ENCODE measurements at regions not wholly inside any gene's neighbourhood (a gene's known extent, or its start where the extent isn't known, plus 50 kb on each side); places are given as distances from the start of the nearest gene placed in this dataset.
"Not testable (repeated sequence)": the region's sequence is repeated elsewhere in the genome, so short reads cannot be mapped to it uniquely, and the experiment has no call there.

- Histone ChIP-seq H3K27me3 (no peaks in the 10 kb centered on the region), H3K4me1 (ENCODE audit: insufficient read depth) (no peaks in the 10 kb centered on the region), H3K36me3 (no peaks in the 10 kb centered on the region), H3K4me3 (no peak overlapping the region), H3K27ac (no peak overlapping the region), H3K9me3 (no peaks in the 10 kb centered on the region)
- DNase-seq: no peak
- intact Hi-C loops (cut with DNase I): no loop called here
- TF ChIP-seq CTCF (IDR thresholded peaks at IDR 0.05) (no peak), POLR2A (IDR thresholded peaks at IDR 0.05) (no peak), EP300 (IDR thresholded peaks at IDR 0.05) (no peak)
- 53 to 64% (median 55%) methylated on average over 3 of the region's 3 CpGs for WGBS, 3 donors
Measured at GRCh38 chr1:96220651-96221050, 500.9 kb upstream of the PTBP2 start.

DNA sequence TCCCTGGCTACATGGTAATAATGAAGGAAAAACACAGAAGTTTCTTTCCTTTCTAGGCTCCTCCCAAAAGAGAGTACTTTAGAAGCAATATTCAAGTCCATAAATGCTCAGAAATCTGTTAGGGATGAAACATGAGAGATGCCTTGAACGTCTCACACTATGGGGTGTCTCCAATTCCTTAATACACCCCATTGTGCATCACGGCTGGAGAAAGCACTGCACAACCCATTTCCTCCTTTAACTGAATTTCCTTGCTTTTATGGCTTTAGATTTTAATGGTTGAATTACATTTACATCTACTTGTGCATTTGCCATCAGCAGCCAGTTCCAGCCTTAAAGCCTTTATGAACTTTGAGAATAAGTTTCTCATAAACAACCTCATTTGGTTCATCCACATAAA lies 498.9 kb upstream of the PTBP2 start:
- 79 to 93% (median 84%) methylated on average over 2 of the region's 2 CpGs for WGBS, 3 donors
- H3K27me3 ChIP-seq: no peaks in the 10 kb centered on the region

GRCh38 chr1:96224229-96224628 lies 497.4 kb upstream of the PTBP2 start:
- H3K9me3 ChIP-seq; intact Hi-C loops (cut with DNase I); H3K36me3 ChIP-seq; H3K4me1 ChIP-seq (ENCODE audit: insufficient read depth); H3K27ac ChIP-seq; H3K27me3 ChIP-seq; H3K4me3 ChIP-seq; DNase-seq: not testable (repeated sequence)
- WGBS, 3 donors: 90 to 95% (median 92%) methylated on average over 19 to 20 of the region's 20 CpGs

More for the DNA sequence above, 498.9 kb upstream of the PTBP2 start:
- intact Hi-C loops (cut with DNase I): no loop called here
- no peaks in the 10 kb centered on the region for H3K4me1 ChIP-seq (ENCODE audit: insufficient read depth)
- no peaks in the 10 kb centered on the region for H3K9me3 ChIP-seq
- no peak for TF ChIP-seq EP300 (IDR thresholded peaks at IDR 0.05)
- TF ChIP-seq CTCF (IDR thresholded peaks at IDR 0.05): no peak
- TF ChIP-seq POLR2A (IDR thresholded peaks at IDR 0.05): no peak
- no peak overlapping the region for H3K4me3 ChIP-seq
- H3K27ac ChIP-seq: no peak overlapping the region
- DNase-seq: no peak
- H3K36me3 ChIP-seq: no peaks in the 10 kb centered on the region

DNA sequence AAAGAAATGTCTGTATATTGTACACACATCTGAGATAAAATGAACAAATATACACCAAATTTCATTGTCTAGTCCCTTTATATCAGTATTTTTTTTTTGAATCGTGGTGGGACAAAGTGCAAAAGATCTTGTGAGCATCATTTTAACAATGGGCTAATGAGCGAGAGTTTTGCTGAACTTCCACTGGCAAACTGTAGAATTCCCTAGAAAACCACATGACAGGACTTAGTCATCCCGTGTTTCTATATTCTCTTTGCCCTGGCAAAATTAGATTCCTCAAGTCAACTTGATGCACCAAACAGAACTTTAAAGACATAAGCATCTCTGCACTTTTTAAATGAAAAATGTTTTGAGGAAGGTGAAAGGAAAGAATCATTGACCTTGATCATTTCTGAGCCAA lies 488.2 kb upstream of the PTBP2 start:
- Histone ChIP-seq H3K27me3 (no peaks in the 10 kb centered on the region), H3K4me3 (no peak overlapping the region), H3K27ac (no peak overlapping the region), H3K4me1 (ENCODE audit: insufficient read depth) (no peaks in the 10 kb centered on the region), H3K36me3 (no peaks in the 10 kb centered on the region), H3K9me3 (no peaks in the 10 kb centered on the region)
- intact Hi-C loops (cut with DNase I): no loop called here
- WGBS, 3 donors: 78 to 82% (median 82%) methylated on average over 3 of the region's 3 CpGs
- TF ChIP-seq CTCF (IDR thresholded peaks at IDR 0.05) (no peak), POLR2A (IDR thresholded peaks at IDR 0.05) (no peak), EP300 (IDR thresholded peaks at IDR 0.05) (no peak)
- DNase-seq: no peak

DNA sequence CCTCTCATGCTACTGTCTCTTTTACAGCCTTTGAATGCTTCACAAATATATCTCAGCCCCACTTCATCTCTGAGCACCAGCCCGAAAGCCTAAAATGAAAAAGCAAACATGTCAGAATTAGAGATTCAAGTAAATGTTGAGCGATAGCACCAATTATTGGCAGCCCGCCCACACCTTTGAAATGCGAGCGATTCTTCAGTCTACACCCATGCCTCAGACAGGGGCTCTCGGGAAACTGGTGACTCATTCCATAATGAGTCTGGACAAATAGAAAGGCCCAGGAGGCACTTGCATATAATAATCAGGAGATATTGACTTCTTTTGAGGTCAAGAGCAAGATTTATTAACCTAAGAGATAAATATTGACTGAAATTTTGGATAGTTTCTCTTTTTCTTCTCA lies 487.3 kb upstream of the PTBP2 start:
- no peak overlapping the region for H3K4me3 ChIP-seq
- H3K9me3 ChIP-seq: no peaks in the 10 kb centered on the region
- no peaks in the 10 kb centered on the region for H3K4me1 ChIP-seq (ENCODE audit: insufficient read depth)
- WGBS, 3 donors: 19 to 27% (median 20%) methylated on average over 6 of the region's 6 CpGs
- H3K36me3 ChIP-seq: no peaks in the 10 kb centered on the region
- TF ChIP-seq POLR2A (IDR thresholded peaks at IDR 0.05): no peak
- no peak for TF ChIP-seq CTCF (IDR thresholded peaks at IDR 0.05)
- no peak for TF ChIP-seq EP300 (IDR thresholded peaks at IDR 0.05)
- no peak overlapping the region for H3K27ac ChIP-seq
- intact Hi-C loops (cut with DNase I): no loop called here
- peak in 1 of 5 donors; percentile 14 for DNase-seq
- no peaks in the 10 kb centered on the region for H3K27me3 ChIP-seq
